OCI-LY7 (cell line): ENCODE measurements at regions not wholly inside any gene's neighbourhood (a gene's known extent, or its start where the extent isn't known, plus 50 kb on each side); places are given as distances from the start of the nearest gene placed in this dataset.

ENCODE experiments used
- CTCF ChIP-seq: fragments of 200-600 bp; sonication (generic); conservative IDR thresholded peaks from 2 replicates; pipeline ENCODE4 v1.5.1; 2014; ENCODE audit warnings: mild to moderate bottlenecking, antibody characterized with exemption, low read length, moderate library complexity, mixed read lengths
- EZH2phosphoT487 ChIP-seq: fragments of 200-600 bp; sonication (generic); IDR thresholded peaks from 2 replicates; pipeline ENCODE4 v1.6.1; 2018; ENCODE audit warnings: low read depth, borderline replicate concordance, mild to moderate bottlenecking, mixed run types, antibody characterized with exemption, low read length, moderate library complexity, mixed read lengths

- no peak for TF ChIP-seq CTCF
- TF ChIP-seq EZH2phosphoT487: no peak
Measured at GRCh38 chr18:66377291-66377690, 226.6 kb downstream of the CDH19 start.
